H7 (cell line): ENCODE measurements at regions not wholly inside any gene's neighbourhood (a gene's known extent, or its start where the extent isn't known, plus 50 kb on each side); places are given as distances from the start of the nearest gene placed in this dataset.

ENCODE experiments used
- DNase-seq: peaks from one replicate; pipeline ENCODE4 v3.0.0; 2012
- H3K27me3 ChIP-seq: 2 replicates; pipeline ENCODE4 v1.6.0; 2011; ENCODE audit warnings: mild to moderate bottlenecking, low read length; ENCODE audit not compliant: control insufficient read depth, insufficient read depth
- H3K36me3 ChIP-seq: replicated peaks from 2 replicates; pipeline ENCODE4 v1.5.1; 2011; ENCODE audit warnings: low read length; ENCODE audit not compliant: control insufficient read depth, insufficient read depth
- H3K4me3 ChIP-seq: 2 replicates; pipeline ENCODE4 v1.5.1; 2011; ENCODE audit warnings: low read depth, mild to moderate bottlenecking, control low read depth, low read length, moderate library complexity; ENCODE audit not compliant: insufficient read depth

- H3K36me3 ChIP-seq = no peaks in the 10 kb centered on the region
- H3K4me3 ChIP-seq = no peak overlapping the region
- DNase-seq = no peak
- H3K27me3 ChIP-seq = no peaks in the 10 kb centered on the region
Observed at GRCh38 chr18:61989138-61989537, 96.3 kb upstream of the RNF152 start.

DNA sequence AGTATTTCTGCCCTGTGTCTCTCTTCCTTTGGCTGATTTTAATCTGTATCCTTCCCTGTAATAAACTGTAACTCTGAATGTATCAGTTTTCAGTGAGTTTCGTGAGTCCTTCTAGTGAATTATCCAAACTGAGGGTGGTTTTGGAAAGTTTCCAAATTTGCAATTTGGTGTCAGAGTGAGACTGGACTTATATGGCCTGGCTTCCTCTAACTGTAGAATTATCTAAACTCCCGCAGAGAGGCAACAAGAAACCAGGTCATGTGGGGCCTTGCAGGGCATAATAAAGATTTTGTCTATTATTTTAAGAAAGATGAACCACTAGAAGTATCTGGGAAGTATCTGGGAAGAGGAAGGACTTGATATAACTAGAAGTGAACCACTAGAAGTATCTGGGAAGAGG, 95.3 kb upstream of the RNF152 start:
- no peaks in the 10 kb centered on the region for H3K36me3 ChIP-seq
- no peak overlapping the region for H3K4me3 ChIP-seq
- DNase-seq = no peak
- H3K27me3 ChIP-seq = no peaks in the 10 kb centered on the region

GRCh38 chr18:61985681-61986080, 92.9 kb upstream of the RNF152 start:
- H3K36me3 ChIP-seq = no peaks in the 10 kb centered on the region
- H3K27me3 ChIP-seq = no peaks in the 10 kb centered on the region
- no peak for DNase-seq
- no peak overlapping the region for H3K4me3 ChIP-seq

- Histone ChIP-seq H3K27me3 (no peaks in the 10 kb centered on the region), H3K4me3 (no peak overlapping the region), H3K36me3 (no peaks in the 10 kb centered on the region)
- no peak for DNase-seq
Observed at GRCh38 chr18:61984349-61984748, 91.5 kb upstream of the RNF152 start.

DNA sequence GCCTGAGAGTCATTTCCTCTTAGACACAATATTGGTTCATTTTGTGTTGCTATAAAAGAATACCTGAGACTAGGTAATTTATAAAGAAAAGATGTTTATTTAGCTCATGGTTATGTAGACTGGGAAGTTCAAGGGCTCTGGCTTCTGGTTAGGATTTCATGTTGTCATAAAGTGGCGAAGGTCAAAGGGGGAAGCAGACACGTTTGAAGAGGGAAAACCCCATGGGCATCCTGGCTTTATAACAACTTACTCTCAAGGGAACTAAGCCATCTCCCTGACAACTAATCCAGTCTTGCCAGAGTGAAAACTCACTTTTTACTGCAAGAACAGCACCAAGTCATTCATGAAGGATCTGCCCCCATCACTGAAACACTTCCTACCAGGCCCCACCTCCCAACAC, 89.7 kb upstream of the RNF152 start:
- DNase-seq = no peak
- no peaks in the 10 kb centered on the region for H3K27me3 ChIP-seq
- no peak overlapping the region for H3K4me3 ChIP-seq

DNA sequence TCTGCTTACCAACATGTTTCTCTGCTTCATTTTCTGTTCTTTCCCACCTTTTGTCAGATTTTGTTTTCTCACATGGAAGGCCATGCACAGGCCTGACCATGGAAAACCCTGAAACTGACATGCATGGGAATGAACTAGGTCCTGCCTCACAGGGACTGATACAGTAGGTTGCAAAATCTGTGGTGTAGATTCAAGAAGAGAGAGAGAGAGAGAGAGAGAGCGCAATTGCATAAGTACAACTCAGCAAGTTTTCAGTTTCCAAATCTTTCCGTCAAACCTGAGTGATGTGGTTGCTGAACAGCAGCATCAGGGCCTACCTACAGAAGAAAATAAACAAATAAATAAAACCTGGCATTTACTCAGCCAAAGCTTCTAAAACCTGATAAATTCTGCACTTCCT, 87.5 kb upstream of the RNF152 start:
- Histone ChIP-seq H3K4me3 (no peak overlapping the region), H3K36me3 (no peaks in the 10 kb centered on the region), H3K27me3 (no peaks in the 10 kb centered on the region)
- no peak for DNase-seq

More for the DNA sequence above, 89.7 kb upstream of the RNF152 start:
- H3K36me3 ChIP-seq = no peaks in the 10 kb centered on the region

GRCh38 chr18:61975526-61976326, 82.9 kb upstream of the RNF152 start:
- Histone ChIP-seq H3K27me3 (no peaks in the 10 kb centered on the region), H3K36me3 (no peaks in the 10 kb centered on the region), H3K4me3 (no peak overlapping the region)
- DNase-seq = no peak

DNA sequence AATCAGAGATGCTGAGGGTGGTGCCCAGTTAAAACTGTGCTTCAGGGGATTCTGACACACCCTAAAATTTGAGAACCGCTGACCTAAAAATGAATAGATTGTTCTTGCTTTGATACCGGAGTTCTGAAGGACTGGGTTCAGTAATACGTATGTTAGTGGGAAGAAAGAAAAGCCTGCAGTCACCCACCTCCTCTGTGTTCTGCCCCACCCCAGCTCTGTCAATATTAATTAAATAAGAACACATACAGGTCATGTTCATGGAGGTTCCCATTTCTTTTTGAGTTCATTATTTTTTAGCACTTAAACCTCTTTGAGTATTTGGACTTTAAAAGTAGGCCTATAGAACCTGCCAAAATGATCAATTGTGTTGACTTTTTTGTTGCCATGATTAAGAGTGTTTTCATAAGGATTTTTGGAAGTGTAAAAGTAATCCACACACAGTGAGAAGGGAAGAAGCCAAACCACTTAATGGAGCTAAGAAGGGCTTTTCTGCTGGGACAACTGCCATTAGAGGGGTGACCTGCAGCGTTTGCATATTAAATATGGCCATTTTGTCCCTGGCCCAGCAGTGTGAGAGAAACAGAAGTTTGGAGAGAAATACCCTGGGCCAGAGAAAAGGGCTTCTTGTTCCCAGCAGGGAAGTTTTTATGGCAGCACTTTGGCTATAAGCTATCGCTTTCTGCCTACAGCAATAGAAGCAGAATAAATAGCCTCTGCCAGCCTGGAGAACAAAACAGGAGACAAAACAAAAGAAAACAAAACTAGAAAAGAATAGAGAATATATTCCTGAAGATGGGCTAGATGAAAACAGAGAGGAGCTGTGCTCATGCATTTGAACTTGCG, 80.7 kb upstream of the RNF152 start:
- DNase-seq = no peak
- Histone ChIP-seq H3K27me3 (no peaks in the 10 kb centered on the region), H3K36me3 (no peaks in the 10 kb centered on the region), H3K4me3 (no peak overlapping the region)

DNA sequence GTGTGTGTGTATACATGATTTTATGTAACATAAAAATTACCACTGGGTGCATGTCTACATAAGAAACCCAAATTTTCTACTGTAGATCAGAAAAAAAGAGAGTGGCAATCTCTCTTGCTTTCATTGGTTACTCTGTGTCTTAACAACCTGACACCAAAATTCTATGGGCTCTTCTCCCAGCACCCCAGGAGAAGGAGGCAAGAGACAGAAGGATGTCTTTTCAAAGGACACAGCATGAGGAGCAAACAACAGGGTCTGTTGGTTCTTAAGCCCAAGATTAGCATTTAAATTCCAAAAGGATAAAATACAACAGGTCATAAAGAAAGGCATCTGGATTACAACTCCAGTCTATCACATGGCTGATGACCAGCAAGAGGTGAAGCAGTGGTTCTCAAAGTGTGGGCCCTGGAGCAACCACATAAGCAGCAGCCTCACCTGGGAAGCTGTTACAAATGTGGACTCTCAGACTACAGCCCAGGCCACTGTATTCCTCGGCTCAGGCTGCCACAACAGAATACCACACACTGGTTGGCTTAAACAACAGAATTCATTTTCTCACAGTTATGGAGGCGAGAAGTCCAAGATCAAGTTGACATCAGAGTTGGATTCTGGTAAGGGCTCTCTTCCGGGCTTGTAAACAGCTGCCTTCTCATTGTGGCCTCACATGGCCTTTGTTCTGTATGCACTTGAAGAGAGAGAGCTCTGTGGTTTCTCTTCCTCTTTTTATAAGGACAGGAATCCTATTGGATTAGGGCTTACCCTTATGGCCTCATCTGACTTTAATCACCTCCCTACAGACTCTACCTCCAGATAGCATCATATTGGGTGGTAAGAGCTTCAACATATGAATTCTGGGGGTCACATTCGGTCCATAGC, 79.8 kb upstream of the RNF152 start:
- no peak for DNase-seq
- Histone ChIP-seq H3K36me3 (no peaks in the 10 kb centered on the region), H3K4me3 (no peak overlapping the region), H3K27me3 (no peaks in the 10 kb centered on the region)

- no peaks in the 10 kb centered on the region for H3K27me3 ChIP-seq
- H3K4me3 ChIP-seq = no peak overlapping the region
- H3K36me3 ChIP-seq = no peaks in the 10 kb centered on the region
- DNase-seq = no peak
Observed at GRCh38 chr18:61967252-61967891, 74.6 kb upstream of the RNF152 start.

GRCh38 chr18:61965311-61965710, 72.5 kb upstream of the RNF152 start:
- Histone ChIP-seq H3K27me3 (no peaks in the 10 kb centered on the region), H3K36me3 (no peaks in the 10 kb centered on the region), H3K4me3 (no peak overlapping the region)
- DNase-seq = no peak

DNA sequence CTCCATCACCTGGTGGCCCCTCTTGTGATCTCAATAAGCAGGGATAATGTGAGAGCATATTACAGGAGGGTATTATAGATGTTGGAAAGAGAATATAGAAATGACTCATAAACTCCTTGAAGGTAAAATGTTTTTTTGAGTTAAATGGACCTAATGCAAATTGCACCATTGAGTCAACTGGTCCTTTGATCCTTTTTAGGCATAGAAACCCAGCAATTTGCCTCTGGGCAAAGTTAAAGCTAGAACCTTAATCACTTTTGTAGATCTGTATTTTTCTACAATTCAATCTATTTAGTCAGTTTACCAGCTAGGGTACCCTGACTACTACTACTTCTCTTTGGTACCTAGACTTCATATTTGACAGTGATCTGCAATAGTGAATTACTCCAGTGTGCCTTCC, 71.8 kb upstream of the RNF152 start:
- H3K36me3 ChIP-seq = no peaks in the 10 kb centered on the region
- H3K4me3 ChIP-seq = no peak overlapping the region
- H3K27me3 ChIP-seq = no peaks in the 10 kb centered on the region
- no peak for DNase-seq

- Histone ChIP-seq H3K4me3 (no peak overlapping the region), H3K27me3 (no peaks in the 10 kb centered on the region), H3K36me3 (no peaks in the 10 kb centered on the region)
- DNase-seq = no peak
Observed at GRCh38 chr18:61963705-61964104, 70.9 kb upstream of the RNF152 start.
